Activated B cell treated with CpG ODN at 0.5 μM for 24 hours (primary cell): ENCODE measurements at regions not wholly inside any gene's neighbourhood (a gene's known extent, or its start where the extent isn't known, plus 50 kb on each side); places are given as distances from the start of the nearest gene placed in this dataset.

Source experiments
- ATAC-seq: fragments of 200-7000 bp; cut with Tn5 transposase; one replicate; pipeline ENCODE4 v1.10.0; 2021; ENCODE audit warnings: low read depth, mild to moderate bottlenecking, moderate library complexity
- CTCF ChIA-PET: fragments of 350-600 bp; sonication (Branson Sonifier 250); formaldehyde crosslinking; loops from one replicate; lab custom pipeline; 2021; ENCODE audit warnings: antibody characterized with exemption; lab: Charles Lee
- POLR2A ChIA-PET: fragments of 350-600 bp; sonication (Branson Sonifier 250); formaldehyde crosslinking; loops from one replicate; lab custom pipeline; 2021; ENCODE audit warnings: antibody characterized with exemption; lab: Charles Lee
- DNase-seq: peaks from one replicate; pipeline ENCODE4 v3.0.0; 2022
- H3K27ac Mint-ChIP-seq: one replicate; pipeline ENCODE4 v1.8.0; 2020; ENCODE audit warnings: mixed read lengths
- H3K27me3 Mint-ChIP-seq: one replicate; pipeline ENCODE4 v1.8.0; 2021; ENCODE audit warnings: mixed read lengths
- H3K36me3 Mint-ChIP-seq: one replicate; pipeline ENCODE4 v1.8.0; 2021; ENCODE audit warnings: low read depth, mixed read lengths
- H3K4me1 Mint-ChIP-seq: one replicate; pipeline ENCODE4 v1.8.0; 2021; ENCODE audit warnings: mixed read lengths
- H3K4me3 Mint-ChIP-seq: one replicate; pipeline ENCODE4 v1.8.0; 2020; ENCODE audit warnings: mild to moderate bottlenecking, mixed read lengths
- H3K9me3 Mint-ChIP-seq: one replicate; pipeline ENCODE4 v1.8.0; 2020; ENCODE audit warnings: mixed read lengths
- CTCF ChIP-seq: fragments of 200-600 bp; IDR thresholded peaks from one replicate; pipeline ENCODE4 v1.8.0; 2022; ENCODE audit warnings: antibody characterized with exemption, mild to moderate bottlenecking
- intact Hi-C: fragments of 100-400 bp; cut with micrococcal nuclease; formaldehyde crosslinking; loops from one replicate; pipeline ENCODE4 v1.15.1; 2024

GRCh38 chr2:78061301-78061700 is 539.1 kb upstream of the LRRTM4 start:
- Mint-ChIP-seq H3K27me3 (no peaks in the 10 kb centered on the region), H3K27ac (no peak overlapping the region), H3K9me3 (peaks cover 15% of the 10 kb centered on the region), H3K36me3 (no peaks in the 10 kb centered on the region), H3K4me3 (no peak overlapping the region), H3K4me1 (no peaks in the 10 kb centered on the region)
- CTCF ChIA-PET, result no interaction called here
- DNase-seq, result no peak
- ATAC-seq, result no peak
- POLR2A ChIA-PET, result no interaction called here
- TF ChIP-seq CTCF, result no peak
- intact Hi-C loops, result no loop called here

- peaks cover 15% of the 10 kb centered on the region for H3K9me3 Mint-ChIP-seq
- H3K36me3 Mint-ChIP-seq, result no peaks in the 10 kb centered on the region
- ATAC-seq, result no peak
- H3K4me1 Mint-ChIP-seq, result no peaks in the 10 kb centered on the region
- ChIA-PET CTCF (no interaction called here), POLR2A (no interaction called here)
- intact Hi-C loops, result no loop called here
- no peak overlapping the region for H3K27ac Mint-ChIP-seq
- no peaks in the 10 kb centered on the region for H3K27me3 Mint-ChIP-seq
- TF ChIP-seq CTCF, result no peak
- H3K4me3 Mint-ChIP-seq, result no peak overlapping the region
- no peak for DNase-seq
Observed at GRCh38 chr2:78061732-78062131, 539.6 kb upstream of the LRRTM4 start.

- intact Hi-C loops, result no loop called here
- DNase-seq (no peak), ATAC-seq (no peak)
- peaks cover 15% of the 10 kb centered on the region for H3K9me3 Mint-ChIP-seq
- no peak for TF ChIP-seq CTCF
- H3K27me3 Mint-ChIP-seq, result no peaks in the 10 kb centered on the region
- H3K36me3 Mint-ChIP-seq, result no peaks in the 10 kb centered on the region
- POLR2A ChIA-PET, result no interaction called here
- CTCF ChIA-PET, result no interaction called here
- no peaks in the 10 kb centered on the region for H3K4me1 Mint-ChIP-seq
- no peak overlapping the region for H3K27ac Mint-ChIP-seq
- no peak overlapping the region for H3K4me3 Mint-ChIP-seq
Observed at GRCh38 chr2:78063246-78064020, 541.3 kb upstream of the LRRTM4 start.

GRCh38 chr2:78065366-78065765 is 543.2 kb upstream of the LRRTM4 start:
- no peaks in the 10 kb centered on the region for H3K4me1 Mint-ChIP-seq
- no peak overlapping the region for H3K4me3 Mint-ChIP-seq
- H3K36me3 Mint-ChIP-seq, result no peaks in the 10 kb centered on the region
- no peak for ATAC-seq
- H3K27me3 Mint-ChIP-seq, result no peaks in the 10 kb centered on the region
- TF ChIP-seq CTCF, result no peak
- H3K27ac Mint-ChIP-seq, result no peak overlapping the region
- POLR2A ChIA-PET, result no interaction called here
- H3K9me3 Mint-ChIP-seq, result peaks cover 11% of the 10 kb centered on the region
- CTCF ChIA-PET, result no interaction called here
- no peak for DNase-seq
- intact Hi-C loops, result no loop called here

GRCh38 chr2:78068808-78069207 is 546.6 kb upstream of the LRRTM4 start:
- ChIA-PET CTCF (no interaction called here), POLR2A (no interaction called here)
- no peak overlapping the region for H3K4me3 Mint-ChIP-seq
- no peak for ATAC-seq
- DNase-seq, result no peak
- H3K36me3 Mint-ChIP-seq, result no peaks in the 10 kb centered on the region
- H3K27me3 Mint-ChIP-seq, result no peaks in the 10 kb centered on the region
- H3K4me1 Mint-ChIP-seq, result no peaks in the 10 kb centered on the region
- no peaks in the 10 kb centered on the region for H3K9me3 Mint-ChIP-seq
- no peak overlapping the region for H3K27ac Mint-ChIP-seq
- intact Hi-C loops, result no loop called here
- no peak for TF ChIP-seq CTCF
